ENCODE measurements at regions not wholly inside any gene's neighbourhood (a gene's known extent, or its start where the extent isn't known, plus 50 kb on each side); places are given as distances from the start of the nearest gene placed in this dataset.

GRCh38 chr5:3277590-3278196 lies 317.9 kb upstream of the IRX1 start:
- no peak for TF ChIP-seq CTCF (IDR thresholded peaks at IDR 0.05; ENCODE audit: low read depth, low read length)
- no peak for DNase-seq (ENCODE audit: low read depth, low spot score)
- ChIA-PET POLR2A (no interaction called here), CTCF (no interaction called here)
- Histone ChIP-seq H3K27me3 (ENCODE audit: control insufficient read depth, insufficient read depth, low read length) (no peaks in the 10 kb centered on the region), H3K27ac (ENCODE audit: low read depth, low read length) (no peak overlapping the region), H3K4me3 (ENCODE audit: low read depth, low read length) (no peak overlapping the region), H3K9me3 (ENCODE audit: control insufficient read depth, insufficient read depth, low read length) (peaks cover 74% of the 10 kb centered on the region)

GRCh38 chr5:3276896-3277295 lies 318.7 kb upstream of the IRX1 start:
- Histone ChIP-seq H3K27ac (ENCODE audit: low read depth, low read length) (no peak overlapping the region), H3K9me3 (ENCODE audit: control insufficient read depth, insufficient read depth, low read length) (peaks cover 74% of the 10 kb centered on the region), H3K27me3 (ENCODE audit: control insufficient read depth, insufficient read depth, low read length) (no peaks in the 10 kb centered on the region), H3K4me3 (ENCODE audit: low read depth, low read length) (no peak overlapping the region)
- DNase-seq (ENCODE audit: low read depth, low spot score): no peak
- TF ChIP-seq CTCF (IDR thresholded peaks at IDR 0.05; ENCODE audit: low read depth, low read length): no peak
- POLR2A ChIA-PET: no interaction called here
- CTCF ChIA-PET: no interaction called here

GRCh38 chr5:3269395-3270169 lies 326.1 kb upstream of the IRX1 start:
- CTCF ChIA-PET: no interaction called here

GRCh38 chr5:3268760-3269330 lies 326.8 kb upstream of the IRX1 start:
- Histone ChIP-seq H3K4me3 (ENCODE audit: low read depth, low read length) (no peak overlapping the region), H3K27ac (ENCODE audit: low read depth, low read length) (no peak overlapping the region), H3K9me3 (ENCODE audit: control insufficient read depth, insufficient read depth, low read length) (peaks cover 76% of the 10 kb centered on the region), H3K27me3 (ENCODE audit: control insufficient read depth, insufficient read depth, low read length) (no peaks in the 10 kb centered on the region)
- TF ChIP-seq CTCF (IDR thresholded peaks at IDR 0.05; ENCODE audit: low read depth, low read length): no peak
- ChIA-PET CTCF (no interaction called here), POLR2A (no interaction called here)
- no peak for DNase-seq (ENCODE audit: low read depth, low spot score)

More at GRCh38 chr5:3269395-3270169, 326.1 kb upstream of the IRX1 start:
- TF ChIP-seq CTCF (IDR thresholded peaks at IDR 0.05; ENCODE audit: low read depth, low read length): no peak
- Histone ChIP-seq H3K4me3 (ENCODE audit: low read depth, low read length) (no peak overlapping the region), H3K9me3 (ENCODE audit: control insufficient read depth, insufficient read depth, low read length) (peaks cover 82% of the 10 kb centered on the region), H3K27ac (ENCODE audit: low read depth, low read length) (no peak overlapping the region), H3K27me3 (ENCODE audit: control insufficient read depth, insufficient read depth, low read length) (no peaks in the 10 kb centered on the region)
- DNase-seq (ENCODE audit: low read depth, low spot score): no peak
- POLR2A ChIA-PET: no interaction called here

GRCh38 chr5:3266861-3267260 lies 328.8 kb upstream of the IRX1 start:
- CTCF ChIA-PET: no interaction called here
- no peak for DNase-seq (ENCODE audit: low read depth, low spot score)
- H3K27ac ChIP-seq (ENCODE audit: low read depth, low read length): no peak overlapping the region
- H3K27me3 ChIP-seq (ENCODE audit: control insufficient read depth, insufficient read depth, low read length): no peaks in the 10 kb centered on the region
- no peak for TF ChIP-seq CTCF (IDR thresholded peaks at IDR 0.05; ENCODE audit: low read depth, low read length)
- H3K4me3 ChIP-seq (ENCODE audit: low read depth, low read length): no peak overlapping the region
- peaks cover 74% of the 10 kb centered on the region for H3K9me3 ChIP-seq (ENCODE audit: control insufficient read depth, insufficient read depth, low read length)
- POLR2A ChIA-PET: no interaction called here
